ENCODE measurements at regions not wholly inside any gene's neighbourhood (a gene's known extent, or its start where the extent isn't known, plus 50 kb on each side); places are given as distances from the start of the nearest gene placed in this dataset.

DNA sequence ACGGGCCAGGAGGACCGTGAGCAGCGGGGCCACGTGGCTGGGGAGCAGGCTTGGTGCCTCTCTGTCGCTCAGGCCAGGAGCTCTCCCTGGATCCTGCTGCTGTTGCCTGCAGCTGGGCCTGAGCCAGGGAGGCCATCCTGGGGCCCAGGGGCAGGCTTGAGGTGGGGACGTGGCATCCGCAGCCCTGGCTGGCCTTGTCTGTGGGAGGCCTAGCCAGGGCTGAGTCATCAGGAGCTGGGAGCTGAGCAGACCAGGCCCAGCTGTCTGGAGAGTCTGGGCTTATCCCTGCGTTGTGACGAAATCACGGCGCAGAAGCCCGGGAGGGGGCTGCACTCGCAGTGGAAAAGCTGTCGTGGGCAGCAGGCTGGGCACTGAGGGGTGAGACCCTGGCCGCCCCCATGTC lies 138.8 kb upstream of the COL5A1 start:
- no peak for DNase-seq

DNA sequence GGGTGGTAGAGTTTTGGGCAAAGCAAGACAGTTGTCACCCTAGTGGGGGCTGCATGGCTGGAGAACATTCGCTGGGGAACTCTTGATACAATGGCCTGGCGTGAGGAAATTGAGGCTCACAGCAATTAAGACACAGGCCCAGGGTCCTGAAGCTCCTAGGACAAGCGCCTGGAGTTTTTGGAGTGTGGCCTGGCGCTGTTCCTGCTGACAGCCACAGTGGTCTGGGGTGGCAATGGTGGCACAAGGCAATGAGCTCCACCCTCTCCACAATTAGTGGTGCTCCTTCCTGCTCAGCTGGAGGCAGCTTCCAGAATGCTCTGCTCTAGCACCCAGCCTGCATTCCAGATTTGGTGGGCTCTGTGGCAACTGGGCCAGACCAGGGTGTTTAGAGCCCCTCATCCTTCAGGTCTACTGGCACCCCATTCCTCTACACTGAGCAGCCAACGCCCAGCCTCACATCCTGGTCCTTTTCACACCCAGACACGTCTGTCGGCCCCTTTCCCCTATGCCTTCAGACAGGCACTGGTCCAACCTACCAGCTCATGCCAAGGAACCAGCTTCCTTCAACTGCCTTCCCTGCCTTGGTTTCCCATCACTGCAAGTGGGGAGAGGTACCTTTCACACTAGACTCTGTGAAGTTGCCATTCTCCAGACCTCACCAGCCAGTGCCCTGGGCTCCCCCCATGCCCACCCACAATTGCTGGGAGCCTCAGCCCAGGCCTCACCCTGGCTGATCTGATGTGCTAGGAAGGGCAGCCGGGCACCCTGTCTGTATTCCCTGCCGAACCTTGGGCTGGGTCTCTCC lies 138.1 kb upstream of the COL5A1 start:
- no peak for DNase-seq

DNA sequence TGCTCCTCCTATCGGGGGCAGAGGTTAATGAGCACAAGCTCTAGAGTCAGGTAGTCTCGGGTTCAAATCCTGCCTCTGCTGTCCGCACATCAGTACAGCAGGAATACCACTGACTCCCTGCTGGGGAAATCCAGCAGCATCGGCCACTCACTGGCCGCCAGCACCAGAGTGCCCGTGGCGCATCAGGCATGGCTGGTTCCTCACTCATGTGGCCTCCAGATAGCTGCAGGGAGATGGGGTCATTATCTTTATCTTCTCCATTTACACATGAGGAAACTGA lies 137.6 kb upstream of the COL5A1 start:
- no peak for DNase-seq

DNA sequence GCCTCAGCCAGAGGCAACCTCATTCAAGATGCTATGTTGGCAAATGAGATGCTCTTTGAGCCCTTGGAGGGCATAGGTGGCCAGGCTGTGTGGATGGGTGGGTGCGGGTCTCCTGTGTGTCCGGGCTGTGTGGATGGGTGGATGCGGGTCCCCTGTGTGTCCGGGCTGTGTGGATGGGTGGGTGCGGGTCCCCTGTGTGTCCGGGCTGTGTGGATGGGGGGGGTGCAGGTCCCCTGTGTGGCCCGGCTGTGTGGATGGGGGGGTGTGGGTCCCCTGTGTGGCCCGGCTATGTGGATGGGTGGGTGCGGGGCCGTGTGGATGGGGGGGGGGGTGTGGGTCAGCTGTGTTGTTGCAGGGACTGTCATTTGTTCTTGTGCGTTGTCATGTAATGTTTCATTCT lies 136.6 kb upstream of the COL5A1 start:
- no peak for DNase-seq

DNA sequence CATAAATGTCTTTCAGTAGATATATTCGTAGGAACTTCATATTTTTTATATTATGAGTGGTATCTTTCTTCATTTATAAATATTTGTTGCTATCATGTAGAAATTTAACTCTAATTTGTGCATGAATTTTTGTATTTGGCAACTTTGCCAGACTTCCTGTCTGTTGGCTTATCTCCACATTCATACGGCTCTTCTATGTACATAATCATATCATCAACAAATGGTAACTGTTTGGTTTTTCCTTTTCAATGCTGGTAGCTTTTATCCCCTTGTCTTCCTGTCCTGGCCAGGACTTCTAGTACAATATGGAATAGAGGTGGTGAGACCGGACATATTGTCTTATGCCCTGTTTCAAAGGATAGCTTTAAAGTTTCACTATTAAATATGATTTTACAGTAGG lies 132.3 kb upstream of the COL5A1 start:
- DNase-seq: no peak

DNA sequence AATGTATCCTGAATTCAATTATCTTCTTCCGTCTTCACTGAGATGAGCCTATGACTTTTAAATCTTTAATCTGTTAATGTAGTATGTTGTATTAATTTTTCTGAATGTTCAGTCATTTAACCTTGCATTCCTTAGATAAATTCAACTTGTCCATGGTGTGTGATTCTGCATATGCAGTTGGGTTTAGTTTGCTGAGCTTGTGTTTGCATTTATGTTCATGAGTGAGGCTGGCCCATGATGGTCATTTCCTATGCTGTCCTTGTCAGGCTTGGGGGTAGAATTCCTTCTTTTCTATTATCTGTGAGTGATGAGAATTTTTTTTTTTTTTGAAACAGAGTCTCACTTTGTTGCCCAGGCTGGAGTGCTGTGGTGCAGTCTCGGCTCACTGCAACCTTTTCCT lies 131.8 kb upstream of the COL5A1 start:
- no peak for DNase-seq

DNA sequence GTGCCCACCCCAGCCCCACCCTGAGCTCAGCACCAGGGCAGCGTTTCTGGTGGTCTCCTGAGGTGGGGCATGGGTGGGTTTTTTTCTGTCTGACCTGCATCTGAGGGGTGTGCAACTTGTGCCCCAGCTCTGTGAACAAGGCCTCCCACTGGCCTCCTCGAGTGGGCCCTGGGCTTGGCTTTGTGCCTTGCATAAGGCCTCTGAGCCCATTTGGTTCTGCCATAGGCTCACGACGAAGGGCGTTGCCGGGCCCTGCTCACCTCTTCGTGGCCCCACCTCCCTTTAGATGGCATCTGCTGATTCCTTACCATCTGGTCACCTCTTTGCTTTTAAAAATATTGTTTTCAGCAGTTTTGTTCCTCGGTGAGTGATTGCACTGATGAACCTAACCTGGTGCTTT lies 127.1 kb upstream of the COL5A1 start:
- no peak for DNase-seq

DNA sequence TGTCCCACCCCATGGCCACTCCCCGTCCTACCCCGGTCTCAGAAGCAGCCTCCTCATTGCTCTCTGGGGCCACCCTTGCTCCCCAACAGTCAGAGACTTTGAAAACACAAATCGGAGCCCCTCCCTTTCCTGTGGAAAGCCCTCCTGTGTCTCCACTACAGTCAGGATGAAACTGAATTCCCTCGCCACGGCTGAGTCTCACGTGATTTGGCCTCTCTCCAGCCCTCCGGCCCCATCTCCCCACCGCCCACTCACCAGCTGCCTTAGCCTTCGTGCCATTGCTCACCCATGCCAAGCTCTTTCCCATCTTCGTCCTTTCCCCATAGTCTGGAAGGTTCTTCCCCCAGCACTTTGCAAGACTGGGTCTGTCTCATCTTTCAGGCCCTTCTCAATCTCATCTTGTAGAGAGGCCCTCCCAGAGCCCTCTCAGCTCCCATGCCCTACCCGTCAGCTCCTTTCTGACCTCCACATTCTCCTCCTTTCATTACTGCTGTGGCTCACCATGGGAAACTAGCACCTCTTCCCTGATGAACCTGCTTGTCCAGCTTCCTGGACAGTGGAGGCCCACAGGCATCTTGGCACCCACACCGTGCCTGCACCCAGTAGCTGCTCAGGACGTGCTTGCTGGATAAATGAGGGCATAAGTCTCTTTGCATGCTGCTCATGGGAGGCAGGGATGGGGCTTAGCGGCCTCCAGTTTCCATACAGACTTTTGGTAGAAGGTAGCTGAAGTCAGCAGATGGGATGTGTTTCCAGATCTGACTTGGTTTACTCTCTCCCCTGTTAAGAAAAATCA lies 126.4 kb upstream of the COL5A1 start:
- no peak for DNase-seq

DNA sequence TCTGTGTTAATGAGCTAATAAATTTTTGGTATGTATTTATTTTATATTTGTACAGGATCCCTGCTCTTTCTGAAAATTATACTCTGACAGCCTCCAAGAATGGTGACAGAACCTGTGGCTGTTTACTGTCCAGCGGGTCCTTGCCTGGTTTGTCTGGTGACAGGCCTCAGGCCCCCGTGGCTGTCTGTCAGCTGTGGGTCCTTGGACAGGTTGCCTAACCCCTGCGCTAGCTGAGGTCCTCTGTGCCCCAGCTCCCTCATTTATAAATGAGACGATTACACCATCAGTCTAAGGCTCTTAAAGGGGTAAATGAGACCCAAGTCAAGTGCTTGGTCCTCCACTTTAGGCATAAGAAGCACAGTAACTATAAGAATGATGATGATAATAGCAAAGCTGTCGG lies 125.1 kb upstream of the COL5A1 start:
- no peak for DNase-seq

DNA sequence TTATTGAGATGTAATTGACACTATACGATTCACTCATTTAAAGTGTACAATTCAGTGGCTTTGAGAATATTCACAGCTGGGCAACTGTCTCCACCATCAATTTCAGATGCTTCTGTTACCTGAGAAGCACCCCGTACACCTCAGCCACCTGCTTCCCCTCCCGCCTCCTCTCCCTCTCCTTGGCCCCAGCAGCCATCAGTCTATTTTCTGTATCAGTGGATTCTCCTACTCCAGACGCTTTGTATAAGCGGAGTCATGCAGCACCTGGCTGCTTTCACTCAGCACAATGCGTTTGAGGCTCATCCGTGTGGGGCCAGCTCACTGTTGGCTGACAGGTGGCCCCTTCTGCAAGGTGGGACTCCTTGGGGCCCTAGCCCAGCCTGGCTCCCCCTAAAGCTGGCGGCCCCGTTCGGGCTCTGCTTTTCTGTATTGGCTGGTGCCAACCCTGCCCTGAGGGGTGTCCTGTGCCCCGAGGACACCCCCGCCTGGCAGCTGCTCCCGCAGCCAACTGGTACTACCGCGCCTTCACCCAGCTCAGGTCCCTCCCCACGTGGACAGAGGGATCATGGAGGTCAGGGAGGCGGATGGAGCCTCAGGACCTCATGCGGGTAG lies 124.4 kb upstream of the COL5A1 start:
- DNase-seq: no peak

DNA sequence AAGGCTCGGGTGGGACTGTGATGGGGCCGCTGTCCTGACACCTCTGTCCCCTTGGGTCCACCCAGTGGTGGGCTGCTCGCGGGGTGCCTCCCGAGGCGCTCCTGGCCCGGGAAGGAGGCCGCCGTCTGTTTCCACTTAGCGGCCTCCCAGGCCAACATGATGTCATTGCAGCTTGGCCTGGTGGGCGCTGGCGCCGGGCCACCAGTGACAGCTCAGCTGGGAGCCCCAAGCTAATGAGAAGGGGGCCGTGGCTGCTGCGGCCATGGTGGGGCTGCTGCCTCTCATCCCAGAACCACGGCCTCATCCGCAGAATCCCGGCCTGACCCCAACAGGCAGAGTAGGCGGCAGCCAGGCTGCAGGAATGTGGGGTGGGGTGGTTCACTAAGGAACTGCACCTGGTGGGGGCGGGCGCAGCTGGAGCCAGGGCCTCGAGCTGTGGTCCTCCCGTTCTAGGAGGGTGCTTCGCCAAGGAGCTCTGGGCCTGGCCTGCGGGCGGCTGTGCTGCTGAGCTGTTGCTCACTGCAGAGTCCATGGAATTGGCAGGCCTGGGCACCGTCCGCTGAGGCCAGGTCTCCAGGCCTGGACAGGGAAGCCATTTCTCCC lies 123.5 kb upstream of the COL5A1 start:
- DNase-seq: no peak

DNA sequence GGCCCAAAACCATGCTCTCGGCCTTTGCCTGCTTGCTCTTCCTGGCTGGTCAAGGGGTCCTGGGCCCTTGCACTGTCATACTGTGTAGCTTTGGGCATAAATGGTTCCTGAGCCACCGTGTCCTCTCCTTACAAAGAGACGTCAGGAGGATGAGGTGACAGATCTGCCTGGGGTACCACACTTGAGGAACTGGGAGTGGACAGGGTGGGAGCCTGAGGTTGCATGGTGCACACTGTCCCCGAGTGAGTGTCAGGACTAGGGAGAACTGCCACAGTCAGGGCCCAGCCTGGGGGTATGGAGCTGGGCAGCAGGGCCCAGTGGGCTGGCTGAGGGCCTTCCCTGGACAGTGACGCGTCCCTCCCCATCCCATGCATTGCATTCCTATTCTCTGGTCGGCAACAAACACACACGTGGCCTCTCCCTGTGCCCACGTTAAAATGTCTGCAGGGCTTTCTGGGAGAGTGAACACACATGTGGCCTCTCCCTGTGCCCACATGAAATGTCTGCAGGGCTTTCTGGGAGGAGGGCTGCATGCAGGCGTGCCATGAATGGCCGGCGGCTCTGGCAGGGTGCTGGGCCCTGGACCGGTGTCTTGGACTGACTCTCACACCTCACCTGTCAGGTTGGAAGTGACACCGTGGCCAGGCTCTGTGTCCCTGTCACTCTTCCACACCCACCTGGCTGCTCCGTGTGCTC lies 122.1 kb upstream of the COL5A1 start:
- no peak for DNase-seq

DNA sequence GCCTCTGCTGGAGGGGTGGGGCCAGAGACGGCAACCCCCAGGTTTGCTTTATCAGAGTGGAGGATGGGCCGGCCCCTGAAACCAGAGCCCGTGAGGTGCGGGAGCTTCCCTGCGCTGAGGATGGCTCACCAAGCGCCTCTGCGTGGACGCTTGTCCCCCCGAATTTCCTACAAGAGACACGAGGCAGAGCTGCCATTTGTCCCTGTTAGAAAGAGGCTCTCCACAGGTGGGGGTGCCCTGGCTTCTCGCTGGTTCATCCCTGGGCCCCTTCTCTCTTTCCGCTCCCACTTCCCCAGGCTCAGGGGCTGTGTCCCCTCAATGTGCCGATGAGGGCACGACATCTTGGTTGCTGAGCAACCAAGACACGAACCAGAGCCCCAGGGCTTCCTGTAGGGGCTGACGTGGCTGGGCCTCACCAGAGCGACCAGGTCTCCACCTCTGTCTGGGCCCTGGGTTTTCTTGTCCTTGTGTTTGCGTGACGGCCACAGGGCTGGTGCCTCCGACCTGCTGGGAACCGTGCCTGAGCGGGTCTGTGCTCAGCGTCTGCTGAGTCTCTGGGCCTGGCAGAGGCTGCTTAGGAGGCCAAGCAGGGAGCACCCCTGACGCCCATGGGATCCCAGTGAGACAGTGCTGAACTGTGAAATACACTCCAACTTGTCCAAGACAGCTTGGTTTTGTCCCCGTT lies 119.6 kb upstream of the COL5A1 start:
- DNase-seq: no peak

DNA sequence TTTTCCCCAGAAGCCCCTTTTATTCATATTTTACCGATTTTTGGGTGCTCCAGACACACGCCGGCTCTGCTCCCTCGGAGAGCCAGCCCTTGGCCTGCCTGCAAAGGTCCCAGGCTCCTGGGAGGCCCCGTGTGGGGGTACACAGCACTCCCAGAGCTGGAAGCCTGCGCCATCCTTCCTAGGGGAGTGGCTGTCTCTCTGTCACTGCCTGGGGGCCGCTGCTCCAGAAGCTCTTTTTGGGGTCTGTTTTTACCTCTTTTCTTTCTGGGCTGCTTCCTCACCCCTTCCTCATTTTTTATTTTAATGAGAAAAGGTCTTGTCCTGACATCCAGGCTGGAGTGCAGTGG lies 119.1 kb upstream of the COL5A1 start:
- no peak for DNase-seq

DNA sequence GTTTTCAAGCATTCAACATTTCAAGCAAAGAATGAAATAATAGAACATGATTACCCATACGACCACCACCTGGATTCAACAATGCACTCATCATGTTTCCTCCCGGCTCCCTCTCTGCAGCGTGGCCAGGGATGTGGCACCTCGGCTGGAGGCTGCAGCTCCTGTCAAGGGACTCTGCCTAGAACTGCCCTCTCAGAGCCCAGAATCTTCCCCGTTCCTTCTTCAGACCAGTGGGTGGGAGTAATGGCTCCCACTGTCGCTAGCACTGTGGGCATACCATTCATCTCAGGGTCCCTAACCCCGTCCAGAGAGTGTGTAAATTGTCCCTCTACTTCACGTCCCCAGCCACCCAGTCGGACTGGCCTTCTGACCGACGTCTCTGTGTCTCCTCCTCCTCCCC lies 118.6 kb upstream of the COL5A1 start:
- no peak for DNase-seq

DNA sequence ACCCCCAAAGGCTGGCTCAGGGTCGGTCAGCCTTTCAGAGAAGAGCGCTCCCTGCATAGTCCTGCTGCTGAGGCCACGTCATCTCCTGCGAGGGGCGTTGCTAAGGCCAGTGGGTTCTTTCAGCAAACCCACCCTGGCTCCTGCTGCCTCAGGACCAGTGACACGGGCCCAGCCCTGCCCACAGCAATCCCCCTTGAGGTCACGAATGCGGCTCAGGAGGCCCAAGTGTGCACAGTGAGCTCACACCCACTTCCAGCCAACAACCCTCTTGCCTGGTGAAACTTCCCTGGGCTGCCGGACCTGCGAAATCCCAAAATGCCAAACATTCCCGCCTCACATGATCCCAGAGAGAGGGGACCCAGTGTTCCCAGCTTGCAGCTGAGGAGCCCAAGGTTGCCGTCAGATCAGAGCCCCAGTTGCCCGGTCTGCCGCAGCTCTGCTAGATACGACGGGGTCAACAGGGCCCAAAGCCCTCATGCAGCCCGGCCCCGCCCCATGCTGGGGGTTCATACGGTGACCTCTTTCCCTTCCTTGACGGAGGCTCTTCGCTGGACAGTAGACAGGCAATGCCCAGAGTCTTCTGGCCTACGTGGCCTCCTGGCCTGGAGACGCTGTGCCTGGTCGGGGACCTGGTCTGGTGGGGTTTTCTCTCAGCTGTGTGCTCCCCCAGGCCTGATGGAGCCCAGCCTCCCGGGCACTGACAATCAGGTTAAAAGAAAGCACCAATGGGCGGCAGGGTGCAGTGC lies 116.4 kb upstream of the COL5A1 start:
- no peak for DNase-seq

DNA sequence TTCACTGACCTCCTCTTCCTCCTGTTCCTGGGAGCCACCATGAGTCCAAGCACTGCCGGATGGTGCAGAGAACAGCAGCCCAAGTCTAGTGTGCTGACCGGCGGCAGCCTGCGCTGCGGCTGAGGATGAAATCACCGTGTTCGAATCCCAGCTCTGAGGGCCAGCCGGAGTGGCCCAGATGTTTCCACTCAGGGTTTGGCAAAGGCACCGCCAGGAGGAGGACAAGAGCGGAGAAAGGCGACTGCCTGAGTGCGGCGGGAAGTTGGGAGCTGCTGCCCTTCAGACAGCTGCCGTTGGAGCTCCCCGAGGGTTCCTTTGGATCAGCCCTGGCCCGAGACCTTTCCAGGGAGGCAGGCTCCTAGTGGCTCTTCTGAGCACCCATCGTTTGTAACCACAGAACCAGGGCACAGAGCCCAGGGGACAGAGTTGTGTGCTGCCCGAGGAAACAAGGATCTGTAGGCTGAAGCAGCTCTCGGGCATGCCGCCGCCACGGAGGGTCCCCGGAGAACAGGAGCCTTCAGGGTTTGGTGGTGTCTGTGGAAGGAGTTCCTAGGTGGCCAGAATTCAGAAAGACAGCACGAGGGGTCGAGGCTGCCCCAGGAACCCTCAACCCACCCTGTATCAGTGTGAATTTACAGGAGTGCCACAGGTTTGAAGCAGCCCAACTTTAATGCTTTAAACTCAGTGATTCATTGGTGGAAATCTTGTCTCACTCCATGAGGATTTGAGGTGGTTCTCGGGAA lies 115.6 kb upstream of the COL5A1 start:
- no peak for DNase-seq

DNA sequence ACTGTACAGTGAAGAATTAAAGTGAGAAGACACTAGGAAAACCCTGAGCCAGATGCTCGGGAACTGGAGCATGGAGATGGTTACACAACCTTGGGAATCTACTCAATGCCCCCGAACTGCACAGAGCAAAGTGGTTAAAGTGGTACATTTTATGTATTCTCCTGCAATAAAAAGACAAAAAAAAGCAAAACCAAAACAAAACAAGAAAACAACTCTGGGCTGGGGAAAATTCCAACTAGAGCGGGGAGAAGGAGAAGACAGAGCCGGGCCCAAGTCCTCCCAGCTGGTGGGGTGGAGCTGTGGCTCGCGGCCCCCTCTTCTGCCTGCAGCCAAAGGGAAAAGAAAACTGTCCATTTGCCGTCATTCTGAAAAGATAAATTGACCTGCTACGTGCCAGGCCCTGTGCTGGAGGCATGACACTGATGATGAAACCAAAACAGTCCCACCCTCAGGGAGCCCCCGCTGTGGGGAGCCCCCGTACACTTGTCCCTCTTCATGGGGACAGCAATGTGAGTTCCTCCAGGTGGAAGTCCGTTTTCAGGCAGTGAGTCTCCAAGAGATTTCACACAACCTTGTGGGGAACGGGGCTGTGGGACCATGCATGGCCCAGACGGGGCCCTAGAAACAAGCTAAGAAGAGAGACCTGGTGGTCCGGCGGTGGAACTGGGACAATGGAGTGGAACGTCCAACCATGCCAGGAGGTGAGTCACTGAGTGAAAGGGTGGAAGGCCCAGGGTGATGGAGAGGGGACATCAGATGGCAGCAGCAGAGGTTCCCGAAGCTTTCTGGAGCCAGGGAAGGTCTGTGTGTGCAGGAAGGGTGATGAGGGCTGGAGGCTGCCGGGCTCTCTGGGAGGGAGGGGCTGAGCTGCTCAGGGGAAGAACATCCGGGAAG lies 114.8 kb upstream of the COL5A1 start:
- DNase-seq: no peak

DNA sequence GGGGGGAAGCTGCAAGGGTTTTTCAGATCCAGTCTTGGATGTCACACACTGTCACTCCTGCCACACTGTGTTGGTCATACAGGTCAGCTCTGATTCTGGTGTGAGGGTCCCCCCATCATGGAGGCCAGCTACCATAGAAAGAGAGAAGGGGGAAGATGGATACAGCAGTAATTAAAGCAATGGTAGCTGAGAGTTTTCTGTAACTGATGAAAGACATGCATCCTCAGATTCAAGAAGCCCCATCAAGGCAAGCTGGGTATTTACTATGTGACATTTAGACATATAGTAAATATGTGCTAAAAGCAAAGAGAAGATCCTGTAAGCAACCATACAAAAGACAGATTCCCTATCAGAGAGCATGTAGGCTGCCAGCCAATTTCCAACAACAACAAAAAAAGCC lies 110.9 kb upstream of the COL5A1 start:
- no peak for DNase-seq

All from NCI-H2029 (cell line).